ENCODE measurements at regions not wholly inside any gene's neighbourhood (a gene's known extent, or its start where the extent isn't known, plus 50 kb on each side); places are given as distances from the start of the nearest gene placed in this dataset.

GRCh38 chr13:58893396-58893795 is 1261.9 kb downstream of the PCDH17 start:
- TF ChIP-seq YY1 (IDR thresholded peaks at IDR 0.05; ENCODE audit: insufficient read depth, insufficient read length) (no peak), ZNF274 (IDR thresholded peaks at IDR 0.05; ENCODE audit: low read depth, low read length) (no peak), SUZ12 (IDR thresholded peaks at IDR 0.05; ENCODE audit: extremely low read depth, insufficient read depth, insufficient read length) (no peak)

Measured in NT2/D1 (cell line).